Upper lobe of left lung (tissue), 4 donors: ENCODE measurements at regions not wholly inside any gene's neighbourhood (a gene's known extent, or its start where the extent isn't known, plus 50 kb on each side); places are given as distances from the start of the nearest gene placed in this dataset.

ENCODE experiments used
- POLR2AphosphoS5 ChIP-seq, 2 donors: sonication (generic); formaldehyde crosslinking; IDR thresholded peaks; one replicate each; pipeline ENCODE4 v1.5.1; 2017; ENCODE audit warnings: antibody characterized with exemption in 2 of 2
- TF ChIP-seq, protein P1 (sequence below), 6 experiments: fragments of 450-650 bp in 4 of 6; fragments of 200-600 bp in 2 of 6; sonication (generic) in 2 of 6; IDR thresholded peaks; one replicate each; pipeline ENCODE4 v1.5.1; 2016 to 2019; ENCODE audit warnings: antibody characterized with exemption in 6 of 6

DNA sequence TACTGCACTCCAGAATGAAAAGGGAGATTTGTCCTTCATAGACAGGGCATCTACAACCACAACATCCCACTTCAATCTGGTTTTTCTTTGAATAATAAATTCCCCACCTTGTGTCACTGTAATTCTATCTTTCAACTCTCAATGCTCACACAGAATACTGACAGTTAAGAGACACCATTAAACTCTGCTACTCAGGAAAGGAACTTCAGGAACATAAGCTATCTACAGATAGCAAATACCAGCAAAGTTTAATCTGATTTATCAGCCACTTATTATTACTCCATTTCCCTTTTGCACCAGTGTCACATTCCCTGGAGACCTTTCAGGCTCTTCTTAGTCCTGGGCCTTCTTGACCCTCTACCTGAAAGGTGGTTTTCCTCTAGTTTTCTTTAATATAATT is 152.0 kb upstream of the LPP start:
- no peak for TF ChIP-seq POLR2AphosphoS5 (IDR thresholded peaks at IDR 0.05)
- TF ChIP-seq, protein P1, sequence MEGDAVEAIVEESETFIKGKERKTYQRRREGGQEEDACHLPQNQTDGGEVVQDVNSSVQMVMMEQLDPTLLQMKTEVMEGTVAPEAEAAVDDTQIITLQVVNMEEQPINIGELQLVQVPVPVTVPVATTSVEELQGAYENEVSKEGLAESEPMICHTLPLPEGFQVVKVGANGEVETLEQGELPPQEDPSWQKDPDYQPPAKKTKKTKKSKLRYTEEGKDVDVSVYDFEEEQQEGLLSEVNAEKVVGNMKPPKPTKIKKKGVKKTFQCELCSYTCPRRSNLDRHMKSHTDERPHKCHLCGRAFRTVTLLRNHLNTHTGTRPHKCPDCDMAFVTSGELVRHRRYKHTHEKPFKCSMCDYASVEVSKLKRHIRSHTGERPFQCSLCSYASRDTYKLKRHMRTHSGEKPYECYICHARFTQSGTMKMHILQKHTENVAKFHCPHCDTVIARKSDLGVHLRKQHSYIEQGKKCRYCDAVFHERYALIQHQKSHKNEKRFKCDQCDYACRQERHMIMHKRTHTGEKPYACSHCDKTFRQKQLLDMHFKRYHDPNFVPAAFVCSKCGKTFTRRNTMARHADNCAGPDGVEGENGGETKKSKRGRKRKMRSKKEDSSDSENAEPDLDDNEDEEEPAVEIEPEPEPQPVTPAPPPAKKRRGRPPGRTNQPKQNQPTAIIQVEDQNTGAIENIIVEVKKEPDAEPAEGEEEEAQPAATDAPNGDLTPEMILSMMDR (IDR thresholded peaks at IDR 0.05), result no peak
